Activated T-cell treated with anti-CD3 and anti-CD28 coated beads, Interleukin-2, amount 50 U/mL, for 1 hour (primary cell): ENCODE measurements at regions not wholly inside any gene's neighbourhood (a gene's known extent, or its start where the extent isn't known, plus 50 kb on each side); places are given as distances from the start of the nearest gene placed in this dataset.
A peak's percentile ranks its signal among the peaks of the same experiment; 100 is the strongest.
"Not testable (repeated sequence)": the region's sequence is repeated elsewhere in the genome, so short reads cannot be mapped to it uniquely, and the experiment has no call there.

ENCODE experiments used
- DNase-seq: peaks from one replicate; pipeline ENCODE4 v3.0.0-alpha.2; 2020

DNA sequence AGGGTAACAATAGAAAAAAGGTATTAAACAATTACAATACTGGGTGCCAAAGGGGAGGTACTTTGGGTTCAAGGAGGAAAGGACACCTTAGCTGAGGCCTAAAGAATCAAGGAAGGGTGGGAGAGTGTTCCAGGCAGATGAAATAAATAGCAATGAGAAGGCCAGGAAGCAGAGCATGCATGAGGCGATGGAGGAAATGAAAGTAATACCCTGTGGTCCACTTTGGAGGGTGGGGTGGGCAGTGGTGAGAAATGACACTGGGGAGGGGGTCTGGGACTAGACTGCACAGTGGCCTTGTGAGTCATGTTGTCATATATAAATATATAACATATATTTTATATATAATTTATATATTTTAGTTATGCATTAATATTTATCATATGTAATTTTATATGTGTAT is 55.9 kb downstream of the BHLHE40 start:
- DNase-seq: no peak

DNA sequence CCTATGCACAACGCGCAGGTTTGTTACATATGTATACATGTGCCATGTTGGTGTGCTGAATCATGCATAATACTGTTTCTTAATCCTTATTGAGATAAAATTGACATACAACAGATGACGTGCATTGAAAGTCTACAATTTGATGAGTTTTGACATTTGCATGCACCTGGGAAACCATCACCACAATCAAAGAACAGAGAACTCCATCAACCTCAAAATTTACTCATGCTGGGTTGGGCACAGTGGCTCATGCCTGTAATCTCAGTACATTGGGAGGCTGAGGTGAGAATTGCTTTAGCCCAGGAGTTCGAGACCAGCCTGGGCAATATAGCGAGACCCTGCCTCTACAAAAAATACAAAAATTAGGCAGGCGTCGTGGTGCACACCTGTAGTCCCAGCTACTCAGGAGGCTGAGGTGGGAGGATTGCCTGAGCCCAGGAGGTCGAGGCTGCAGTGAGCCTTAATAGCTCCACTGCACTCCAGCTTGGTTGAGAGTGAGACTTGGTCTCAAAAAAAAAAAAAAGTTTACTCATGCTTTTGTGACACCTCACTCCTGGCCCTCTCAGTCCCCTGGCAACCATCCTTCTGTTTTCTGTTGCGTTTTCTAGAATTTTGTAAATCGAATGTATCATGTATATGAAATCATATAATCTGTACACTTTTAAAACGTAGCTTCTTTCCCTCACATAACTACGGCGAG is 56.6 kb downstream of the BHLHE40 start:
- DNase-seq: no peak

DNA sequence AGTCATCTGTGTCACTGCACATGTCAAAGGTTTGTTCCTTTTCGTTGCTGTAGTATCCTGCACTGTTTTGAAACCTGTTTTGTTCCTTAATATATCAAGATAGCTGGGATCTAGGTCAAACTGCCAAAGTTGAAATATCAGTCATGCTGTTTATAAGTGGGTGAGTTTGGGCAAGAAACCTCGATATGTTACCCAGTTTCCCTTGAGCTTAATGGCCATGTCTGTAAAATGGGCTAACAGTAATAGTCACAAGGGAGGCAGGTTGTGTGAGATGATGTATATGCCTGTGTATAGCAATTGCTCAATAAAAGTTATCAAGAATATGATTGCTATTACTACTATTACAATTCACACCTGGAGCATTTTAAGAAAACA is 57.1 kb downstream of the BHLHE40 start:
- no peak for DNase-seq

DNA sequence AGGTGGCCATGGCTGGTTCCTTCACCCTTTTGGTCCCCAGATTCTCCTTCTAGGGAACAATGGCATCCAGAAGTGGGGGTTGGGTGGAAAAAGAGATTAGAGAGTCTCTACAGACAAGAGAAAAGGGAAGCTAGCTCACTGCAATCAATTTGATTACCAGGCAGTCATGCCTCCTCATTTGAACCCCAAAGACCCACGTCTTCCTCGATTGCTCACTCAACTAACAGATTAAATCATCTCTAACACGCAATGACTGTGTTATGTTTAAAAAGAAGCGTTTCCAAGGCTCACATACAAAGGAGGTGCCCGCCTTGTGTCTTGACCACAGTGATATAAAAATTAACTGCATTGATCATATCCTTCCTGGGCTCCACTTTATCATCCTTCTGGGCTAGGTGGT is 57.6 kb downstream of the BHLHE40 start:
- no peak for DNase-seq

DNA sequence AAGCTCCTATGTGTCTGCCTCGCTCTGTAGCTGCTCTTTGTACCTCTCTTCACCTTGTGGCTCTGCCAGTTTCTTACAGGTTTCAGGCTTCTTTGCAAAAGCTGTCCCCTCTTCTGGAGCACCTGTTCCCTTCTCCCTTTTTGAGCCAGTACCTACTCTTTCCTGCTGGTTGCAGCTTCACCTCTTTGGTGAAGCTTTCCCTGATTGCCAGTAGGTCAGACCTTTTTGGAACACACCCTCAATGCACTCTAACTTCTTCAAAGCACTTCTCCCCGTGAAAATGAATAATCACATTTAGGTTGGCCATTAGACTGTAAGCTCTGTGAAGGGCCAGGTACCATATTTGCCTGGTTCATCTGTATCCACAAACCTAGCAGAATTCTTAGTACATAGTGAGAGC is 60.3 kb downstream of the BHLHE40 start:
- DNase-seq: no peak

DNA sequence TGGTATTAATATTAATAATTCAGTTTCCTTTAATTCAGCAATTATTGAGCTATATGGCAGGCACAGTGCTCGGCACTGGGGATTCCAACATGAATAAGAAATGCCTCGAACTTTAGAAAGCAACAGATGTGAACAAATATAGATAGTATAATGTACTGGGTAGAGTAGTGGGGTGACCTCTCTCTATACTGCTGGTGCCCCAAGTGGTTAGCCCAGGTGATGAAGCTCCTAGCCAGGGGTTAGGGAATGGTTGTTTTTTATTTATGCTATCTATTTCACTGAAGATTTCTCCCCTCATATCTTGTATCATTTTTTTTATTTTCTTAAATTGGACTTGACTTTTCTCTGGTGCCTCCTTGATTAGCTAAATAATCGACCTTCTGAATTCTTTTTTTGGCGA is 62.1 kb downstream of the BHLHE40 start:
- DNase-seq: no peak

DNA sequence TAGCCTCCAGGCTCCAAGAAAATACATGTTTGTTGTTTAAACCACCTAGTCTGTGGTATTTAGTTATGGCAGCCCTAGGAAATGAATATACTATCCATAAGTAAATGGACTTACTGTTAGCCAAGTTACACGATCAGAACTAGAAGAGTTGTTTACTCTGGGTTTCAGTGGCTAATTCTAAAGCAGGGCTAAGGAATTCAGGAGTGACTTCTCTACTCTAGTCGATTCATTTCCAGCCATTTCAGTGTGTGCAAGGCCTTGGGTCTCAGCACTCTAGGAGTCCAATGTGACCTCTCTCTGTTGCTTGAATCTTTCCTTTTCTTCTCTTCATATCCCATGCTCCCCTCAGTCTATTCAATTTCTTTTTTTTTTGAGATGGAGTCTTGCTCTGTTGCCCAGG is 66.7 kb downstream of the BHLHE40 start:
- DNase-seq: no peak

DNA sequence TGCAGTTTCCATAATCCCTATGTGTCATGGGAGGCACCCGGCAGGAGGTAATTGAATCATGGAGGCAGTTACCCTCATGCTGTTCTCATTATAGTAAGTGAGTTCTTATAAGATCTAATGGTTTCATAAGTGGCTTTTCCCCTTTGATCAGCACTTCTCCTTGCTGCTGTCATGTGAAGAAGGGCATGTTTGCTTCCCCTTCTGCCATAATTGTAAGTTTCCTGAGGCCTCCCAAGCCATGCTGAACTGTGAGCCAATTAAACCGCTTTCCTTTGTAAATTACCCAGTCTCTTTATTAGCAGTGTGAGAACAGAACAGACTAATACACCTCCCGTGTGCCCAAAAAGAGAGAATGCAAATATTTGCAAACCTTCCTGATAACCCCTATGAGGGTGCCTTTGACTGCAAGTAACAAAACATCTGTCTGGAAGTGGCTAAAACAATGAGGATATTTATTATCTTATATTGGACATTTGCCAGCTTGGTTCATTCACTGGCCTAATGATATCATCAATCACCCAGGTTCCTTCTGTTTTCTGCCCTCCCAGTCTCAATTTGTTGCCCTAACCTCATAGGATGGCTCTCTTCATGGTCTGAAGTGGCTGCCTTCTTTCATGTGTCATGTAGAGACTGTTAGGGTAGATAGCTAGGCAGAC is 68.7 kb downstream of the BHLHE40 start:
- DNase-seq: no peak

DNA sequence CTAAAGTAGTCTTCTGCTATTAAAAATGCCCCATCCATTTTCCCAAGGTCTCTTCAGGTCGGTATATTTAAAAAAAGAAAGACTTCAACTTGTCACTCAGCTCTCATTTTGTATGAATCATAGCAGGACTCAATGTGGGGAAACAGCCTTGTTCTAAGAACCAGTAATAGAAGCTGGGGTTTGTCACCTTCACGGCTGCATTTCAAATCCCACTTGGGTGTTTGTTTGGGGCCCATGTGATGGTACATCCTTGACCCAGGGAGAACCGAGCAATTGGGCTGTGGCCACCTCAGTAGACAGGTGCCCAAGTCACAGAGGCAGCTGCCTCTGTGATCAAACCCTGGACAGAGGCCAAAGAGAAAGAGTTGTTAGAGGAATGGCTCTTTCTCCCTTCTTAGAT is 70.3 kb upstream of the ARL8B start:
- no peak for DNase-seq

DNA sequence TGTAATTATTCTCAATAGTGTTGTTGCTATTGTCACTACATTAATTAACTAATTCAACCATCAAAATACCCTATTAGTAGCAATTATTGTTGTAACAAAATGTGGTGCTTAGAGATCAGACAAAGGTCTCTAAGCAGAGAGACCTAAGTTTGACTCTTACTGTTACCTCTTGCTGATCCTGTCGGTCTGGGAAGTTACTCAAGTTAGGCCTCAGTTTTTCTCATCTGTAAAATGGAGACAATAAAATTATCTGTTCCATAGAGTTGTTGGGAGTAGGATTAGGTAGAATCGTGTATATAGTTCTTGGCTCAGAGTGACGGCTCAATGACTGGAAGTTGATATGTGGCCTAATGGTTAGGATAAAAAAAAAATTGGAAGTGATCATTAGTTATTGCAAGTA is 69.8 kb upstream of the ARL8B start:
- no peak for DNase-seq

DNA sequence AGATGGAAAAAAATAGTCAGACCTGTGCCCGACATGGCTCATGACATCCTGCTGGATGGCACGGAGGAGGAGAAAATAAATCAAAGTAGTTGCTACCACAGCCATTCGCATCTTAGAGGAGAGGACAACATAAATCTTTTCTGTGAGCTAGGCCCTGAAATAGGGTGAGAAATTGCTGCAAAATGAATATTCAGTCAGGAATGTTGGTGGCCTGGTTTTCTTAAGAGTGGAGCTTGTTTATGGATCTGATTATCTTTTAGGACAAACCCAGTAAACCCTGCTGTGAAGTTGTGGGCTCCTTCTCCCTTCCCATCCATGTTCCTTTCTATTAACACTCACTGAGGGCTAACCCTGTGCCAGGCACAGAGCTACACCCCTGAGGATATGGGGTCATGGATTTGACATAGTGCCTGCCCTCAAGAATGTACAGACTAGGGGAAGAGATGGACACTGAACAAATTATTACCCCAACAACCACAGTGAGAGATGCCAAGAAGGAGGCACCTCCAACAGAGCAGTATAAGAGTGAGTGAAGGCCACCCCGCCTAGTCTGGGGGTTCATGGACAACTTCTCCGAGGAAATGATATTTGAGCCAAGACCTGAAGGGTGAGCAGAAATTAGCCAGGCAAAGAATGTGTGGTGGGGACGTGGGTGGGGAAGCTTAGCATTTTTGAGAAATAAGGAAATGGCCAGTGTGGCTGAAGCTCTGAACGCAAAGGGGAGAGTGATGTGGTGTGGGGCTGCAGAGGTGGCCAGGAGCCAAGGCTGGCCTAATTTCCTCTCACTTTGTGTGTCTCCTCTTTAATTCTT is 68.9 kb upstream of the ARL8B start:
- DNase-seq: no peak

DNA sequence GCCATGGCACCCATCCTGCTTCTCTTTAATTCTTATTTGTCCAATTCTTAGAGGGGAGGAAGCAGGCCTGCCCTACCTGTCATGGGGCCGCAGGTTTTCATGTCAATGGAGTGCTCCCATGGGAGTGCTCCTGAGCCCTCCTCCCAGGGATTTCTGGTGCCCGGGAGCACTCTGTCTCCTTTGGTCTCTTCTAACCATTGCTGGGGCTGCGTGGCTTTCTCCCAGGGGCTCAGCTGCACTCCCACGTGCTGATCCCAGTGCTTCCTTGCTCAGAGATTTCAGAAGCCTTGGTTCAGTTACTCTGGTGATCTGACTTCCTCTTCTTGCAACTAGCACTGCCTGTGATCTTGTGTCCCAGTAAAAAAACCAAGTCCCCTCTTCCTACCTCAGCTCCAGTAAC is 68.0 kb upstream of the ARL8B start:
- DNase-seq: no peak

DNA sequence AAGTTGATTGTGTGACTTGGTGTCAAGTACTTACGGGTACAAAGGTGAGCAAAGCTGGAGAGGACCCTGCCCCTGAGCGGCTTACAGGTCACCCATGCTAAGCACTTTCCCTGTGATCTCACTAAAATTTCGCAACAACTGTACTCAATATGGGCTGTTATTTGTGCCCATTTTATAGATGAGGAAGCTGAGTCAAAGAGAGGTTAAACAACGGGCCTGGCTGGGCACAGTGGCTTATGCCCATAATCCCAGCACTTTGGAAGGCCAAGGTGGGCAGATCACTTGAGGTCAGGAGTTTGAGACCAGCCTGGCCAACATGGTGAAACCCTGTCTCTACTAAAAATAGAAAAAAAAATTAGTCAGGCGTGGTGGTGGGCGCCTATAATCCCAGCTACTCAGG is 67.5 kb upstream of the ARL8B start:
- DNase-seq: not testable (repeated sequence)

DNA sequence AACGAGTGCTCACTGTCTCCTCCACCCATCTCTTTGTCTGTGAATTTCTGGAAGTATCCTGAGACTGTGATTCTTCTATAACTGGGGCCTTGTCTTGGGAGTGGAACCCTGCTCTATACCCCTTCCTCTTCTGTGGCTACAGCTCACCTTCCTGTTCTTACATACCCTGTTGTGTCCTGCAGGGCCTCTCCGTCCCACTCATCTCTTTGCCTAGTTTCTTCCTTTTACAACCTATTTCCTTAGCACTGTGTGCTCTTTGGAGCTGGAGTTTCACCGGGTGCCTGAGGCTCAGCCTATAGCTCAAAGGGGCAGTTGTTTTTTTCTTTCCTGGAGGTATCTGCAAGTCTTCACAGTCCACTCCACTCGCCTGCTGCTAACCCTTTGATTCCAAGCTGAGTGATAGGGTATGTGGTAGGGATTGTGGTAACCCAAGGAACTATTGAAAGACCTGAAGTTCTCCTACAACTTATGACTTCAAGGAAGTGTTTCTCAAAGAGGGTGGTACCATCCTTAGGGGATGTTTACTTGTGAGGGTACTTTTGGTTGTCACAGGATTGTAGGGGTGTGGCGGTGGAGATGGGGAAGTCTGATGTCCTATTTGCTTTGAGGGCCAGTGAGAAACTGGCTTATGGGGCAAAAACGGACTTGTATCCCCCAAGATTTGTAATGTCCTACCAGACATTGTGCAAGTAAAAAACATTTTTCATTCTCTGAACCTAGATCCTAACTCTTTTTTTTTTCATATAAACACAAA is 66.6 kb upstream of the ARL8B start:
- DNase-seq: no peak

DNA sequence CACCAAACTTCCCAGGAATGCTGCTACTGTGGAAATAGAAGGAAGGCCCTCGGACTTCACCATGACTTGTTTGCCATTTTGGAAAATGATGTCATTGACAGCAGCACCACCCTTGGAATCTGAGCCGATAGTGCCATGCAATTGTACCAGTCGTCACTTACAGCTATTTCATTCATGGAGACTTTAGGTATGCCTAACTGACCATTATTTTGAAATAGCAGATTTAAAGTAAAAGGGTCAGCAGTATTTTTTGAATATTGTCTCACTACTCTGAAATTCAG is 66.0 kb upstream of the ARL8B start:
- no peak for DNase-seq

DNA sequence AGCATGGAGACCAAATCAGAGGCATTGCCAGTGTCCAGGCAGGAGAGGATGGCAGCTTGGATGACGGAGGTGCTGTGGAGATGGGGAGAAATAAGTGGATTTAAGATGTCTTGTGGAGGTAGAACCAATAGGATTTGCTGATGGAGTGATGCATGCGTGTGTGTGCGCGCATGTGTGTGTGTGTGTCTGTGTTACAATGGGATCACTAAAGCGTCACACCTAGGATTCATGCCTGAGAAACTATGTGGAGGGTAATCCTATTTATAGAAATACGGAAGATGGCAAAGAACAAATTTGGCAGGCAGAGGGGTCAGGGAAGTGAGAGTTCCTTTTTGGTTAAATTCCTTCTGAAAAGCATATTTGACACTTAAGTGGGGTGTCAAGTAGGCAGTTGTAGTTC is 64.8 kb upstream of the ARL8B start:
- DNase-seq: no peak

DNA sequence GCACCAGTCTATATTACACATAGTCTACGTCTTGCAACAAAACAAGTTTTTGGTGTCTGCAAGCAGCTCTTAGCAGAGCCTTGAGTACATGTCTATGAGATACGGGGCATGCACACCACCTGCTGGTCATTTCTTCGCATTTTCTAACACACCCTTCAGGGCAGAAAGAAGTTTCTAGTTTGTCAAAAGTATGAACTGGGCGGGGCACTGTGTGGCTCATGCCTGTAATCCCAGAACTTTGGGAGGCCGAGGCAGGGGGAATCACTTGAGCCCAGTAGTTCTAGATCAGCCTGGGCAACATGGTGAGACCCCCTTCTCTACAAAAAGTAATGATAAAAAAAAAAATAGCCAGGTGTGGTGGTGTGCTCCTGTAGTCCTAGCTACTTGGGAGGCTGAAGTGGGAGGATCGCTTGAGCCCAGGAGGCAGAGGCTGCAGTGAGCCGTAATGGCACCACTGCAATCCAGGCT is 64.2 kb upstream of the ARL8B start:
- peak; percentile 67 for DNase-seq

DNA sequence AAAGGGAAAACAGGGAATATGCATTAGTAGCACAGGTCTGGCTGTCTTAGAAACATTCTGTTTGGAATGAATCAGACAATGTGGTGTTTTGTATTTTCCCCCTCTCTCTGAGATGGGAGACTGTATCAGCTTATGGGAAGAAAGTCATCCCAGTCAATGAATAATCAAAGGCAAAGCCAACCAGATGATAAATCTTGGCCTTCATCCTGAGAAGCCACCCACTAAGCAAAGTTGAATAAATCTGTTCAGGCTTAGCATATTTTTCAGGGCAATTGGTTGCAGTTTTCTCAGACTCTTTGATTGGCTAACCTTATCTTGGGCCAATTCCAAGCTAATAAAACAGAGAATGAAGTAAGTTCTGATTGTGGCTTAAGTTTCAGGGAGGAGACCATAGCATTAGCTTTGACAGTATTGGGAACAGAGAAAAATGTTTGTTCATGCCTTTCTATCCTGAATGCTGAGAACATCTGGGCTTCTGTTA is 63.6 kb upstream of the ARL8B start:
- no peak for DNase-seq

DNA sequence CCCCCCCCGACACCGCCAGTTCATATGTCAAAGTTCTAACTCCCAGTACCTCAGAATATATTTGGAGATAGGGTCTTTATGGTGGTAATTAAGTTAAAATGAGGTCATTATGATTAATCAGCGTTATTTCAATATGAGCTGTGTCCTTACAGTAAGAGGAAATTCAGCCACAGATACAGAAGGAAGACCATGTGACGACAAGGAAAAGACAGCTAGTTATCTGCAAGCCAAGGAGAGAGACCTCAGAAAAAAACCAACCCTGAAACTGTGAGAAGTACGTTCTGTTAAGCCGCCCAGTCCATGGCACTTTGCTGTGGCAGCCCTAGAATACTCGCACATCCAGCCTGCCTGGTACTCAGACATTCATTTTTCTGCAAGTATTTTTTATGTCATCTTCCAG is 62.3 kb upstream of the ARL8B start:
- no peak for DNase-seq

DNA sequence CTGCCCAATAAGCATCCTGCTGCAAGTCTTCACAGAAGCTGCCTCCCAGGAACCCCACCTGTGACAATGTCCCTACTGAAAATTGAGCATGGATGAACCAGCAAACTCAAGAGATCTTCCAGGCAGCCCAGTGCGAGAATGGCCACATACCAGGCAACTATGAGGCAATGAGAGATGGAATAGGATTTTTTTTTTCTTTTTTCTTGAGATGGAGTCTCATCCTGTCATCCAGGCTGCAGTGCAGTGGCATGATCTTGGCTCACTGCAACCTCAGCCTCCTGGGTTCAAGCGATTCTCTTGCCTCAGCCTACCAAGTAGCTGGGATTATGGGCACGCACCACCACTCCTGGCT is 60.9 kb upstream of the ARL8B start:
- no peak for DNase-seq

DNA sequence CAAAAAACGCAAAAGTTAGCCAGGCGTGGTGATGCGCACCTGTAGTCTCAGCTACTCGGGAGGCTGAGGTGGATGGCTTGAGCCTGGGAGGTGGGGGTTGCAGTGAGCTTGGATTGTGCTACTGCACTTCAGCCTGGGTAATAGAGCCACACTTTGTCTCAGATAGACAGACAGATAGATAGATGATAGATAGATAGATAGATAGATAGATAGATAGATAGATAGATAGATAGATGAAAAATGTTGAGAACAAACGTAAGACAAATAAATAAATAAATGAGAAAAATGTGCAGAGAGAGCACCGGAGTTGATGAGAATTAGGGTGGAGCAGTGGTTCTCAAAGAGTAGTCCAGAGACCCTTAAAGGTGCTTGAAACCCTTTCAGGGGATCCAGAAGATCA is 58.4 kb upstream of the ARL8B start:
- no peak for DNase-seq

DNA sequence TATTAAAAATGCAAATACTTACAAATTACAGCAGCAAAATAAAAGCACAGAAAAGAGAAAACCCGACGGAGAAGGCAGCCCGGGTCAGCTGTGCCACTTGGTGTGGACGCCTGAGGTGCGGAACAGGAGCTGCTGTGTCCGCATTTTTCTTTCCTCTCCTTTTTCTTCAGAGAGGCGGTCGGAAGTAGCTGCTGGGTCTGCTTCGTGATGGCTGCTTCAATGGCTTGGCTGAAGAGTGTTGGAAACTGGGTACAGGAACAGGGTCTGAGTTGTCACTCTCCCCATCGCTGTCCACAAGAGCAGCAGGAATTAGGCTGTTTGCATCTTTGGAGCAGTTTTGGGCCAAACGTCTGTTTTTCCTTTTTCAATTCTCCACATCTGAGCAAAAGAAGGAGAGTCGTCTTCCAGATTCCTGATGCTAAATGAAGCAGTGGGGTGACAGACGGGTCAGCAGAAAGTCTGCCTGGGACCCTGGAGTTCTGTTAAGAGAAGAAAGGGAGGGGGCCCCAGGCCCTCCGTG is 53.5 kb upstream of the ARL8B start:
- no peak for DNase-seq

DNA sequence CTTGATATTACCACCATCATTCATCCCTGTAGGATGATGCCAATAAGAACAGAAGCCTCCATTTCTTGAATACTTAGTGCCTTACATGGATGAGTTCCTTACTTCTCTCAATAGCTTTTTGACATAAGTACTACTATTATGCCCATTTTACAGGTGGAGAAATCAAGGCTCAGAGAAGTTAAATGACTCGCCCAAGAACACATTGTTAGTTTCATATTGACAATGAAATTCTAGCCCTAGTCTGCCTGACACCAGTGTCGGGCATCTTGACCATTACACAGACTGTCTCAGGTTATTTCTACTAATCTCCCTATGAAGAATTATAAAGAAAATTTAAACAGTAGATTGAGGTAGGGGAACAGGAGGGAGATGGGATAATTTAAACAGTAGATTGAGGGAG is 52.5 kb upstream of the ARL8B start:
- DNase-seq: no peak
